GM12874 (cell line): ENCODE measurements at regions not wholly inside any gene's neighbourhood (a gene's known extent, or its start where the extent isn't known, plus 50 kb on each side); places are given as distances from the start of the nearest gene placed in this dataset.

Experiments used
- CTCF ChIP-seq: IDR thresholded peaks from 2 replicates; pipeline ENCODE4 v1.5.1; 2011; ENCODE audit warnings: low read depth, mild to moderate bottlenecking, control low read depth, low read length, moderate library complexity; ENCODE audit not compliant: insufficient read depth

GRCh38 chr2:228597032-228597431 lies 415.5 kb upstream of the SPHKAP start:
- TF ChIP-seq CTCF, result no peak

GRCh38 chr2:228594012-228594411 lies 412.5 kb upstream of the SPHKAP start:
- TF ChIP-seq CTCF, result no peak

DNA sequence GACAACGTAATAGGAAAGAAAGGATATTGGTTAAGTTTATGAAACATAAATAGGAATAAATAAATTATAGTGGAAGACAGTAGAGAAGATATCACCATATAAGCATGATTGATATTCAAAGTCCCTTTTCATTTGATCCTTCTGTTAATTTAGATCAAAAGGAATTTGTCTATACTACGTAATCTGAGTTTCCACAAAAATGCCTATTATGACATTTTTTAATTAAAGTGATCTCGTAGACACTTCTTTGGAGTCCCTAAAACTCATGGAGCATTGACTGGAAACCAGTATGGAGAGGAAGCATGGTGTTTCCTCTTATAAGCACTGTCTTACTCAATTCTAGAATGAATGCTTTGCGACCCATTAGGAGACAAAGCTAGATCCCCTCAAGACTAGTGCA lies 411.4 kb upstream of the SPHKAP start:
- no peak for TF ChIP-seq CTCF

GRCh38 chr2:228590681-228591080 lies 409.2 kb upstream of the SPHKAP start:
- no peak for TF ChIP-seq CTCF

DNA sequence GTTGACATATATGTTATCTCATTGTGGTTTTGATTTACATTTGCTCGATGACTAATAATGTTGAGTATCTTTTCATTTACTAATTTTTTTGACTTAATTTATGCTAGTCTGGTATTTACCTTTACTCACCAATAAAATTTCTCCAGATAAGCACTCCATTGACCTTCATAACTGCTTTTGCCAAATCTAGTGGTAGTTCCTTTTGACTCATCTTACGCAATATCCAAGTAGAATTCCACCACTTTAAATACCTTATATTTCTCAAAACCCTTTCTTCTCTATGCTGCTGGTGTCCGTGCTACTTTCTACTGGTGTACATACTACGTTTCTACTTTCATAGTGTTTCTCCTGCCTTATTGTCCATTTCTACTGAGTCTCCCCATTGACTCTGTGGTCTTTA lies 407.6 kb upstream of the SPHKAP start:
- TF ChIP-seq CTCF, result no peak

- TF ChIP-seq CTCF, result no peak
Measured at GRCh38 chr2:228581731-228582130, 400.2 kb upstream of the SPHKAP start.

DNA sequence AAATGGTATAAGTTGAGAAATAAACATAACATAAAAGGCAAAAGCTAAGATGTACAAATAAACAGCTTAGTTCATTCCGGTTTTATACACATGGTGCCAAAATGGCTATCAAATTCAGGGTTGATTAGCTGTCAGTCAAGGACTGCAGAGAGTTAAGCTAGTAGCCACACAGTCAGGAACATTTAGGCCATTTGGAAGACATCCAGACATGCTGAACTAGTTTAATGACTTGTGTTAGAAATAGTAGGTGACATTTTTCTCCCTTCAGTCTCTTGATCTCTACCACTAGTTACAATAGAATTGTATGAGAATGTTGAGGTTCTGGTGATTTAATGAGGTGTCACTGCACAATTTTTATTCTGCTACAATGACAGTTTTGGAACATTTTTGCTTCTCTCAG lies 394.4 kb upstream of the SPHKAP start:
- no peak for TF ChIP-seq CTCF

GRCh38 chr2:228561816-228562215 lies 380.3 kb upstream of the SPHKAP start:
- no peak for TF ChIP-seq CTCF
